ENCODE measurements at regions not wholly inside any gene's neighbourhood (a gene's known extent, or its start where the extent isn't known, plus 50 kb on each side); places are given as distances from the start of the nearest gene placed in this dataset.

DNA sequence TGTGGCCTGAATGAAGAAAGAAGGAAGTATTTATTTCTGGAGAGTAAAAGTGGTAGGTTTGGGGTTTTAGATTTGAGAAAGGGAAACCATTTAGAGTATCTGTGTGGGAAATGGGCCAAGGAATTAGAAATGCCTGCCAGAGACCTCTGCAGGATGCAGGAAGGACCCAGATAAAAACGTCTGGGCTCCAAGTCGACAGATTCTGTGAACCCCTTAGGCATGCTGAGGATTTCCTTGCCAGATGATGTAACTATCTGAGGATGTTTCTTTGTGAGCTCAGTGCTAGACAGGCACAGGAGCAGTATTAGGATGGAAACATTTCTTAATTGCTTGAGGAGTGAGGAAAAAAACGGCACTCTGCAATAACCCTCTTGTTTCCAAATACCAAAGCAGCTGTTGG is 251.8 kb upstream of the DMRT1 start:
- DNase-seq (ENCODE audit: low read depth, low spot score) (no peak), FAIRE-seq (no peak), ATAC-seq (no peak)
- POLR2A ChIA-PET, result no interaction called here
- peaks cover 0 to 3% of the 10 kb centered on the region in 2 experiments; a peak in 2 of 4 replicates for H3K27me3 ChIP-seq (replicated peaks in 1 of 2; ENCODE audit: control insufficient read depth in 2 of 2, insufficient read depth in 2 of 2, low read length in 1 of 2)
- no peaks in the 10 kb centered on the region for H3K9me3 ChIP-seq (replicated peaks; ENCODE audit: control insufficient read depth, insufficient read depth, low read length)
- no peak overlapping the region for H3K9ac ChIP-seq (ENCODE audit: control insufficient read depth, insufficient read depth, low read length)
- H3K36me3 ChIP-seq (ENCODE audit: control insufficient read depth in 2 of 2, insufficient read depth in 2 of 2, low read length in 1 of 2), result no peaks in the 10 kb centered on the region
- no peak overlapping the region for H3K4me3 ChIP-seq
- H2AFZ ChIP-seq (ENCODE audit: control insufficient read depth, low read depth, low read length), result no peak overlapping the region
- TF ChIP-seq PAX5 (IDR thresholded peaks at IDR 0.05; ENCODE audit: borderline replicate concordance, low read depth, low read length), result no peak
- TF ChIP-seq SP1 (IDR thresholded peaks at IDR 0.05; ENCODE audit: low read depth, low read length), result no peak
- in situ Hi-C loops (cut with MboI), result no loop called here
- no peak overlapping the region for H3K4me2 ChIP-seq (ENCODE audit: control insufficient read depth, insufficient read depth)
- 0% methylated on average over 3 of the region's 3 CpGs for WGBS (ENCODE audit: insufficient coverage, insufficient replicate concordance, low lambda C conversion rate, missing lambda C conversion rate)
- H3K27ac ChIP-seq (ENCODE audit: control insufficient read depth, insufficient read depth), result no peak overlapping the region
- SMC1A ChIA-PET (ENCODE audit: uncharacterized antibody, unreplicated experiment), result no interaction called here
- intact Hi-C loops (cut with micrococcal nuclease; ENCODE audit: unreplicated experiment), result no loop called here
- no peaks in the 10 kb centered on the region for H3K4me1 ChIP-seq (ENCODE audit: control insufficient read depth, insufficient read depth, low read length)
- RAD21 ChIA-PET (ENCODE audit: unreplicated experiment), result no interaction called here
- CTCF ChIA-PET, result no interaction called here
- H3K79me2 ChIP-seq (ENCODE audit: control insufficient read depth, insufficient read depth, low read length), result no peaks in the 10 kb centered on the region
- no TSS peak for BruUV-seq (replicated peaks)
- H4K20me1 ChIP-seq (ENCODE audit: control insufficient read depth, insufficient read depth), result no peaks in the 10 kb centered on the region; the same call in 1 of the 2 replicates

DNA sequence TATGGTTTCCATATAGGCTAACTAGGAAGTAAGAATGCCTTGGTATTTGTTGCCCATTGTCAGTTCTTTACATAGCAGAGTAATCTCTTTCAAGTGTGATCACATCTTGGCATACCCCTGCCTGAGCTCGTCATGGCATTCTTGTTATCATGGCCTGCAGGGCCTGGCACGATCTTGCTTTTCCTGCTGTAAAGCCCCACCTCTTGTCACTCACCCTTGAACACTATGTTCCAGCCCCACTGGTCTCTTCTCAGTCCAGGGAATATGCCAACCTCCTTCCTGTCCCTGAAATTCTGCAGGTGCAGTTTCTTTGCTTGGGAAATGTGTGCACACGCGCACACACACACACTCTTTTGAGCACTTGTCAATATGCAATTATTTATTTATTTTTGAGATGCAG is 250.2 kb upstream of the DMRT1 start:
- no peak for FAIRE-seq
- Histone ChIP-seq H4K20me1 (ENCODE audit: control insufficient read depth, insufficient read depth) (no peaks in the 10 kb centered on the region; the same call in 1 of the 2 replicates), H2AFZ (ENCODE audit: control insufficient read depth, low read depth, low read length) (no peak overlapping the region), H3K9ac (ENCODE audit: control insufficient read depth, insufficient read depth, low read length) (no peak overlapping the region), H3K36me3 (ENCODE audit: control insufficient read depth in 2 of 2, insufficient read depth in 2 of 2, low read length in 1 of 2) (no peaks in the 10 kb centered on the region), H3K4me2 (ENCODE audit: control insufficient read depth, insufficient read depth) (no peak overlapping the region), H3K9me3 (replicated peaks; ENCODE audit: control insufficient read depth, insufficient read depth, low read length) (no peaks in the 10 kb centered on the region), H3K4me1 (ENCODE audit: control insufficient read depth, insufficient read depth, low read length) (no peaks in the 10 kb centered on the region), H3K27me3 (replicated peaks in 1 of 2; ENCODE audit: control insufficient read depth in 2 of 2, insufficient read depth in 2 of 2, low read length in 1 of 2) (peaks cover 0 to 3% of the 10 kb centered on the region in 2 experiments; a peak in 2 of 4 replicates), H3K4me3 (no peak overlapping the region), H3K79me2 (ENCODE audit: control insufficient read depth, insufficient read depth, low read length) (no peaks in the 10 kb centered on the region), H3K27ac (ENCODE audit: control insufficient read depth, insufficient read depth) (no peak overlapping the region)
- DNase-seq (ENCODE audit: low read depth, low spot score), result no peak
- 28% methylated on average over 4 of the region's 4 CpGs for WGBS (ENCODE audit: insufficient coverage, insufficient replicate concordance, low lambda C conversion rate, missing lambda C conversion rate)
- ChIA-PET SMC1A (ENCODE audit: uncharacterized antibody, unreplicated experiment) (no interaction called here), RAD21 (ENCODE audit: unreplicated experiment) (no interaction called here), POLR2A (no interaction called here), CTCF (interaction anchor here (1.0 kb wide), 1 partner anchor 418 kb away, joined by 3 read pairs; no protein-coding TSS in a partner anchor)
- in situ Hi-C loops (cut with MboI), result no loop called here
- no peak for ATAC-seq
- no TSS peak for BruUV-seq (replicated peaks)
- intact Hi-C loops (cut with micrococcal nuclease; ENCODE audit: unreplicated experiment), result no loop called here
- TF ChIP-seq, protein P1, sequence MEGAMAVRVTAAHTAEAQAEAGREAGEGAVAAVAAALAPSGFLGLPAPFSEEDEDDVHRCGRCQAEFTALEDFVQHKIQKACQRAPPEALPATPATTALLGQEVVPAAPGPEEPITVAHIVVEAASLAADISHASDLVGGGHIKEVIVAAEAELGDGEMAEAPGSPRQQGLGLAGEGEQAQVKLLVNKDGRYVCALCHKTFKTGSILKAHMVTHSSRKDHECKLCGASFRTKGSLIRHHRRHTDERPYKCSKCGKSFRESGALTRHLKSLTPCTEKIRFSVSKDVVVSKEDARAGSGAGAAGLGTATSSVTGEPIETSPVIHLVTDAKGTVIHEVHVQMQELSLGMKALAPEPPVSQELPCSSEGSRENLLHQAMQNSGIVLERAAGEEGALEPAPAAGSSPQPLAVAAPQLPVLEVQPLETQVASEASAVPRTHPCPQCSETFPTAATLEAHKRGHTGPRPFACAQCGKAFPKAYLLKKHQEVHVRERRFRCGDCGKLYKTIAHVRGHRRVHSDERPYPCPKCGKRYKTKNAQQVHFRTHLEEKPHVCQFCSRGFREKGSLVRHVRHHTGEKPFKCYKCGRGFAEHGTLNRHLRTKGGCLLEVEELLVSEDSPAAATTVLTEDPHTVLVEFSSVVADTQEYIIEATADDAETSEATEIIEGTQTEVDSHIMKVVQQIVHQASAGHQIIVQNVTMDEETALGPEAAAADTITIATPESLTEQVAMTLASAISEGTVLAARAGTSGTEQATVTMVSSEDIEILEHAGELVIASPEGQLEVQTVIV (IDR thresholded peaks at IDR 0.05; ENCODE audit: borderline replicate concordance, partially characterized antibody), result no peak
- TF ChIP-seq, protein P2, sequence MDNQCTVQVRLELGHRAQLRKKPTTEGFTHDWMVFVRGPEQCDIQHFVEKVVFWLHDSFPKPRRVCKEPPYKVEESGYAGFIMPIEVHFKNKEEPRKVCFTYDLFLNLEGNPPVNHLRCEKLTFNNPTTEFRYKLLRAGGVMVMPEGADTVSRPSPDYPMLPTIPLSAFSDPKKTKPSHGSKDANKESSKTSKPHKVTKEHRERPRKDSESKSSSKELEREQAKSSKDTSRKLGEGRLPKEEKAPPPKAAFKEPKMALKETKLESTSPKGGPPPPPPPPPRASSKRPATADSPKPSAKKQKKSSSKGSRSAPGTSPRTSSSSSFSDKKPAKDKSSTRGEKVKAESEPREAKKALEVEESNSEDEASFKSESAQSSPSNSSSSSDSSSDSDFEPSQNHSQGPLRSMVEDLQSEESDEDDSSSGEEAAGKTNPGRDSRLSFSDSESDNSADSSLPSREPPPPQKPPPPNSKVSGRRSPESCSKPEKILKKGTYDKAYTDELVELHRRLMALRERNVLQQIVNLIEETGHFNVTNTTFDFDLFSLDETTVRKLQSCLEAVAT (IDR thresholded peaks at IDR 0.05), result no peak
- TF ChIP-seq RB1 (IDR thresholded peaks at IDR 0.05; ENCODE audit: borderline replicate concordance) (no peak), YBX1 (IDR thresholded peaks at IDR 0.05) (no peak), PAX8 (IDR thresholded peaks at IDR 0.05) (no peak), TARDBP (IDR thresholded peaks at IDR 0.05; ENCODE audit: borderline replicate concordance) (no peak), BACH1 (IDR thresholded peaks at IDR 0.05; ENCODE audit: borderline replicate concordance) (no peak), BMI1 (IDR thresholded peaks at IDR 0.05; ENCODE audit: borderline replicate concordance) (no peak), MXI1 (IDR thresholded peaks at IDR 0.05; ENCODE audit: low read depth, low read length) (no peak), ZNF384 (IDR thresholded peaks at IDR 0.05; ENCODE audit: borderline replicate concordance, low read depth, low read length) (no peak), CREM (IDR thresholded peaks at IDR 0.05; ENCODE audit: low read depth) (no peak), RBBP5 (conservative IDR thresholded peaks at IDR 0.05) (no peak), SMAD1 (IDR thresholded peaks at IDR 0.05; ENCODE audit: low read depth, partially characterized antibody) (no peak), CHD2 (IDR thresholded peaks at IDR 0.05; ENCODE audit: borderline replicate concordance, low read depth, low read length) (no peak), CBX3 (IDR thresholded peaks at IDR 0.05; ENCODE audit: borderline replicate concordance, low read depth) (no peak), IKZF2 (IDR thresholded peaks at IDR 0.05) (no peak)

Measured in GM12878 (cell line).